GM21447 (cell line): ENCODE measurements at regions not wholly inside any gene's neighbourhood (a gene's known extent, or its start where the extent isn't known, plus 50 kb on each side); places are given as distances from the start of the nearest gene placed in this dataset.

Experiments
- ATAC-seq: cut with Tn5 transposase; IDR thresholded peaks from one replicate; pipeline ENCODE4 v1.9.1; 2021; ENCODE audit not compliant: unreplicated experiment

DNA sequence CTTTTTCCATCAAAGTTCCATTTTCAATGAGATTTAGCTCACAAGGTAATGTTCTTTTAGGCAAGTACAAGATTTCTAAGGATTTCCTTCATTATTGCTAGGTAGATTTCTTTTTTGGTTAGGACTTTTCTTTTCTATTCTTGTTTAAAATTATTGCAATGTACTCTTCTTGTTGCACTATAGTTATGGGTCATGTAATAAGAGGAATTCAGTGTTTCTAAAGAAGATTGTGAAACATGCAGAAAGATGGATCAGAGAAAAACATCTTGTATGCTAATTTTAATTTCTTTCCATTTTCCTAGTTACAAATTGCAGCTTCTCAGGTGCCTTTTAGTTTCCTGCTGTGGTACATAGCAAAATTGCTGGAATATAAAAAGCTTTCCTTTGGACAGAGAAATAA lies 56.1 kb downstream of the BTG1 start:
- no peak for ATAC-seq

DNA sequence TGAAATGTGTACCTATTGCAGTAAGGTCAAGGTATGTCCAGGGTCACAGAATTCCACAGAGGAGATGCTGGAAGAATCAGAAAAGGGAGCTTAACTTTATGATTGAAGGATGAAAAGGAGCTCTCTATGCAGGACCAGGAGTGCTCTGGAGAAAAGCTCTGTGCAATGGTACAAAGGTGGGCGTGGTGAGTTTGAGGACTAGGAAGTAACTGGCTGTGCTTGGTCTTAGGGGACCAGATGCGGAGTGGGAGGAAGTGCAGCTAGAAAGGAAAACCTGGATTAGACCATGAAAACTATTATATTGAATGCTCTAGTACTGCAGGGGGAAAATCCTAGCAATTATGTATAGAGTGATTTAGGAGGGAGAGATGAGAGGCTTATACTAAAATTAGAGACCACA lies 56.8 kb downstream of the BTG1 start:
- ATAC-seq, result no peak

DNA sequence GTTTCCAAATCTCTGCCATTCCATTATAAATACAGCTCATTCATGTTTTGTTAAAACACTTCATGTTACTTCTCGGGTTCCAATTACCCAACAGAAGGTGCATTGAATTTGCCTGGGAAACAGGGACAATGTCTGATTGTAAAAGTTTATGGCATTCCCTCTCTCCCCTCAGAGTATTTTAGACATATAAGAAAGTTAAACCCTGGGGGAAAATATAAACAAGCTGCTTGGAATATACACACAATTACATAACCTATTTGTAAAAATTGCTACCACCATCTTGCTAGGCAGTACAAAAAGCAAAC lies 60.0 kb downstream of the BTG1 start:
- ATAC-seq, result no peak

DNA sequence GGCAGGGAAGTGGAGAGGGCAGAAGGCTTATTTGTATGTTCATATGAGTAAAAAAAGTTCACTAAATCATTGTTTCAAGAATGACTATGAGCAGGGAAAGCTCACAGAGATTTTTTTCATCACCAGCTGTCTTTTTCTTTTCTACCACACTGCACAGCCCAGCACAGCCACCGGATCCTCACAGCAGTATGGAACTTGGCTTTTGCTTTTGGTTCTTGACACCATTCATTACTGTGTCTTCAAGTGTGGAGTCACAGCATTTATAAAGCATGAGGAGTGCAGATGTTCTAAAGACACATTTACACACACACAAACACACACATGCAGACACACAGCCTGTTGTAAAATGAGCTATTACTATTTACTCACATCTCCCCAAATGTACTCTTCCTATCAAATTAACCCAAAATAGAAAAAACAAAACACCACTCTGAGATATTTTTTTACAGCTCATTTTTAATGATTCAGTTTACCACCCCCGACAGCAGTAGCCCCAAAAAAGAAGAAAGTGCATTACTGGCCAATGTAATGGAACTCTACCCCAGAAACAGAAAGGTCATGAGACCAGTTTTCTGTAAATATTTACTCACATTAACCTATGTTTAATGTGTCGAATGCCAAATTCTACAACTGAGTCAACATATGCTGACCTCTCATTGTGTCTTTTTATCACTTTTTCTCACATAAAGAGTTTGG lies 60.5 kb downstream of the BTG1 start:
- ATAC-seq, result peak; percentile 71

DNA sequence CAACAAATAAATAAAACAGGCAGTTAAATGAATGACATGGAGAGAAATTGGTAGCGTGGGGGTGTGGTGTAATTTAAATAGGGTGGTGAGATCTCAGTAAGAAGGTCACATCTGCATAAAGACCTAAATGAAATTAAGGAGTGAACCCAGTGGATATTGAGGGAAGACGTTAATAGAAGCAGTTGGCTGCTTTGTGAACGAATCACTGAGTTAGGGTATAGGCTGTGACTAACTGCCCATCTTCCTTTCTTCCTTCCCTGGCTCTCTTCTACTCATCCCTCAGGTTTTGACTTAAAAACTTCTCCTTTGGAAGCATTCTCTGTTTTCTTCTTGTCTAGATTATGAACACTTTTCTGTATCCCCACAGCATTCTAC lies 64.7 kb downstream of the BTG1 start:
- no peak for ATAC-seq

DNA sequence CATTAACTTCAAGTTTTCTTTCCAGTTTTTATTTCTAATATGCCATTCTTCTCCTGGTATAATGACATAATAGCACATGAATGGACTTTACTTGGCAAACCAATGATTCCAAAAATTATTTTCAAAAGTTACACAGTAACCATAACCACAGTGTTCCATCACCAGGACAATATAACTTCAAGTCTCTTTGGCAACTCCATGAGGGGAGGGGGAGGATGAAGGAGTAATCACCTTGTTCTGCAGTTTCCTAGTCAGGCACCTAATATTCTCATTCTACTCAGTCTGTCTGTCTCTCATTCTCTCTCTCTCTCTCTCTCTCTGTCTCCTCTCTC lies 66.6 kb downstream of the BTG1 start:
- no peak for ATAC-seq

DNA sequence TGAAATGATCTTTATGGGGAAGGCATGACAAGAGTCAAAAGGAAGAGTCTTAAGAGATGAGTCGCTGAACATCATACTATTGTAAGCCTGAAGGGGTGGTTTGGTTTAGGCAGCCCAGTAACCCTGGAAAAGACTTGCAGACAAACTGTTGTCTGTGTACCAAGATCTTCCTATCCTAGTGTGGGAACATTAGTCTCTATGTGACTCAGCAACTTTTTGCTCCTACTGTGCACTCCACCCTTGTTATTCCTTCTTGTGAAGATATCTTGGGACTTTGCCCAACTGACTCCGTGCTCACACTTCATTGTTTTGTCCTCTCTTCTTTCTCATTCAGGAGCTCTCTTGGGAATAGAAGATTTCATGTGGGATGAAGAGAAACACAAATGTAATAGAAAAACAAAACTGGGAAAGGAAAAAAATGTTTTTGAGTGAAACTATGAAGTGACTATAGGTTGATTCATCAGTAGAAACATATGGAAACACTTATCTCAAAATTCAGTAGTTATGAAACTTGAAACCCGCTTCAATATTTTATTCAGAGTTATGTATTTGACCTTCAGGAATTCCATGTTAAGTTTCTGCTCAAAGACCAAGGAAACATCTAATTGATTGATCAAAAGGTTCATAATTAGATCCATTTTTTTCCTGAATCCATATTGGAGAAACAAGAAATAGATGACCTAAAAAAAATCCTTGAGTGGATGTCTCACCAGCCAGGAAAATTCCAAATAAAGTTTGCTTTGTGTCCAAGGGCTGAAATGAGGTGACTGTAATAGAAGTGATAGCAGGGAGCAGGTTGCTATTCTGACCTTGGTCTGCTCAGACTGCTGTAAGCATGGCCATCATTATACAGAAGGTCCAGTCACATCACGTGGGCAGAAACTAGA lies 67.2 kb downstream of the BTG1 start:
- no peak for ATAC-seq

DNA sequence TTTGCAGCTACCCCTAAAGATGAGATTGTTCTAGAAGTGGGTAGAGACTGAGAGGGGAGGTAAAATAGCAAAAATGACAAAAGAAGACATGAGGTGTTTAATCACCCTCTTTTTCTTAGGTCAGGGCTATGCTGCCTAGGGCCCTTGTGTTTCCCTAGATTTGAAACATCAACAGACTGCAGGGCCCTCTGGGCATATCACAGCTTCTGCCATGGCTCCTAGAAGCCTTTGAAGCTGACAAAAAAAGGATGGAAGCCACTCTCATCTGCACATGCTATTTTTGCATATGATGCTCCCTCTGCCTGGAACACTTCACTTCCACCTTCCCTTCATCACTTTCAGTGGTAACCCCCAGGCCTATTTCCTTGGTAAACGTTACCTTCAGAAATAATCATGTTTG lies 68.1 kb downstream of the BTG1 start:
- ATAC-seq, result no peak

DNA sequence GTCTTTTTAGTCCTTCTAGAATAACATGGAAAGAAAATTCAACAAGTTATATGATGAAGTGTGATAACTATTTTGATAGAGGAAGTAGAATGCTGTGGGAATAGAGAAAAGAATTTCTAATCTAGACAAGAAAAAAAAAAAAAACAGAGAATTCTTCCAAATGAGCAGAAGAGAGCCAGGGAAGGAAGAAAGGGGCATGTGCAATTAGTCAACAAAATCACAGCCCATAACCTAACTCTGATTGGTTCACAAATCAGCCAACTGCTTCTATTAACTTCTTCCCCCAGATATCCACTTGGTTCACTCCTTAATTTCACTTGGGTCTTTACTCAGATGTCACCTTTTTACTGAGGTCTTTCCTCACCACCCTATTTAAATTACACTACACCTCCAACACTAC lies 69.5 kb downstream of the BTG1 start:
- ATAC-seq, result no peak

DNA sequence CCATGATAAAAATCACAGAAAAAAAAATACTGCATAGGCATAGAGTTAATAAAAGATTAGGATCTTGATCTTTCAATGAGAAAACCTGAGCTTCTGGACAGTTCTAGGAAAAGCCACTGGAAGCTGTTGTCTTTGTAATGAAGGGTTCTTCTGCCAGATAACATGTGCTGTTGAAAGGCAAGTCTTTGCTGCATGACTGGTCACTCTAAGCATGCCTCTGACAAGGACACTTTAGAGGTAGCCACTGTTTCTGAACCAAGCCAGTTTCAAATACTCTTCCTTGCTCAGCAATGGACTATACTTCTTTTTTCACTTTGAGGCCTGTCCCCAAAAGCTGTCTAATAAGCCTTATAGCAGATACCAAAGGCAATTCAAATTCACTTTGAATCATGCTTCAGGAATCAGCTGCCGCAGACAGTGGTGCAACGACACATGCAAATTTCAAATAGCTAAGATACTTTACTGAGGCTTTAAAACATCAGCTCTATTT lies 70.2 kb downstream of the BTG1 start:
- no peak for ATAC-seq

DNA sequence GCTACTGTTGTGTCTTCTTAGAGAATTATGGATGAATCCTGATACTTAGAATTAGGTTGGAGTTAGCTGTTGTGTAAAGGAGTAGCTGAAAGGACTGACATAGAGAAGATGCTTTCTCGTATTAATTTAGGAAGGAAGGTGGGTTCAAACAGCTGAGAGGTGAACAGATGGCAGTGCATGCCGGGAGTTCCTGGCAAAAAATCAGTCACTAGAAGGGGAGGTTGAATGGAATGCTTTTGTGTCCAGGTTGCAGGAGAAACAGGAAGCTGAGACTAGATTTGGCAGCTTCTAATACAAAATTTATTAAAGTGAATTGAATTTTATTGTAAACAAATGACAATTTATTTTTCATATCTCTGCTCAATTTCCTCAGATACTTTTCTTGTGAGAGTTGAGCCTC lies 70.8 kb downstream of the BTG1 start:
- no peak for ATAC-seq

DNA sequence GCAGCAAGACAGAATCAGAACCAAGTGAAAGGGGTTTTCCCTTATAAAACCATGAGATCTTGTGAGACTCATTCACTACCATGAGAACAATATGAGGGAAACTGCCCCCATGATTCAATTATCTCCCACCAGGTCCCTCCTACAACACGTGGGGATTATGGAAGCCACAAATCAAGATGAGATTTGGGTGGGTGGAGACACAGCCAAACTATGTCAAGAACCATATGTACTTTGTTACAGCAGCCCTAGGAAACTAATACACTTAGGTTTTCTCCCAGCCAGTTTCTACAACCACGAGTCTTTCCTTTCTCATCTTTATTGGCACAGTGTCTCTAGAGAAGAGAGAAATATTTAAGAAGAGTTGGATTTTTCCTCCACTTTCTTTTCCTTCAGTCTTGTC lies 72.6 kb downstream of the BTG1 start:
- ATAC-seq, result no peak

DNA sequence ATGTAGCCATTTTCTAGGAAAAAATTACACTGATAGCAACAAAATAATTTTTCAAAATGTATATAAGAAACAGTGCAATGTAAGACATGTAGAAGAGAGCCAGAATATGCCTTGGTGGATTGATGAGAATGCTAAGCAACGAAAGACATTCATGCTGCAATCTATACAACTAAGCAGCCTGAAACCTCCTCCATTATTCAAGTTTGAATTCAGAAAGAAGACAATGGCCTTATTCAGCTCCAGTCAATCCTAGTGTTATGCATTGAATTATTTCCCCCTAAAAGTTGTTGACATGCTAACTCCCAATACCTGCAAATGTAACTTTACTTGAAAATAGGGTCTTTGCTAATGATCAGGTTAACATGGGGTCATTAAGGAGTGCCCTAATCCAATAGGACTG lies 73.5 kb downstream of the BTG1 start:
- no peak for ATAC-seq

DNA sequence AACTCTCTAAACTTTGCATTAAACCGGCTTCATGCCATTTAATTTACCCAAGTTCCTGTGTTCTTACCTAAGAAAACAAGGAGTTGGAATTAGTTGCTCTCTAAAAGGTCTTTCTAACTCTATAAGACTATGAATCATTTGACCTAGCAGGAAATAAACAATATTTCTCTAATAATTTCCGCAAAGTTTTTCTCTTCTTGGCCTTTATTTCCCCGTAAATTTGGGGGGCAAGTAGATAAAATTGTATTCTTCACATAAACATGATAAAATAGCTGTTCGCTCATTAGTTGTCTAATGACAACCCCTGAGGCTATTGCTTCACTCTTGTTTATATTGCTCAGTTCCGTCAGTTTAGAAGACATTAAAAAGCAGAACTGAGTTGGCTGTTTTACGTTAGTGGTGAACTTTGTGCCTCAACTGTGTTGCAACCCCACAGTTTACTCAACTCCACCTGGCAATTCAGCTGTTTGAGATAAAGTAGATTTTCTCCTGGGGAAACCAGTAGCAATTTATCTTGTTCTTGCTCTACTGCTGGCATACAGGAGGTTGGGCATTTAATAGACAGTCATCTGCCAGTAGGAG lies 74.7 kb downstream of the BTG1 start:
- ATAC-seq, result no peak

DNA sequence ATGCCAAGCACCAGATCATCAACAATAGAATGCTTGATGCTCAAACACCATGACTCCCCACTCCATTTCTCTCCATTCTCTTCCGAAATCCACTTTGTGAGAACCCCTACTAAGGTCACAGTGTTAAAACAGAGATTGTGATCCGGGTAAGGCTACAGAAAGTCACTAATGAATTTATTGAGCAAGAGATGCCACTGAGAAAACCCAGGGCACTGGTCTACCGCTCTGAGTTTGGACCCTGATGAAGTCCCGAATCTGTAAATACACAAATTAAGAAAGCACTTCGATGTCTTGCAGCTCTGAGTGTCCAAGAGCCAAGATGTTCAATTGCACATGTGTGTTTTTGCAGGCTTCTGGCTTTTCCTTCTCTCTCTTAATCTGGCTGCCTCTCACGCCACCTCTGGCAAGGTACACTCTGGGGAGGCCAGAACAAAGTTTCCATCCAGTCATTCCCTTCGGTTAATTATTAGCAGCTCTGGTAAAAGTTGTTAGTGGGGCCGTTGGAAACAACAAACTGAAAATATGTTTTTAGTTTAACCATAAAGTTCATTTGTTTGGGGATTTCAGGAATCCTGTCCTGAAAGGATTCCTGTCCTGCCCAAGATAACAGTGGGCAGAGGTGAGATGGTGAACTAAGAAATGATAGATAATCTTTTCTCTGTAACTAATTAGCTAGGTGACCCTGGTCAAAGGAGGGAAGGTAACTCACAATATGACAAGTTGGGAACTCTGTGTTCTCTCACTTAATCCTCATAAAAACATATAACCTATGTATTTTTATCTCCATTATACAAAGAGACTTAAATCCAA lies 75.4 kb downstream of the BTG1 start:
- peak; percentile 55 for ATAC-seq

DNA sequence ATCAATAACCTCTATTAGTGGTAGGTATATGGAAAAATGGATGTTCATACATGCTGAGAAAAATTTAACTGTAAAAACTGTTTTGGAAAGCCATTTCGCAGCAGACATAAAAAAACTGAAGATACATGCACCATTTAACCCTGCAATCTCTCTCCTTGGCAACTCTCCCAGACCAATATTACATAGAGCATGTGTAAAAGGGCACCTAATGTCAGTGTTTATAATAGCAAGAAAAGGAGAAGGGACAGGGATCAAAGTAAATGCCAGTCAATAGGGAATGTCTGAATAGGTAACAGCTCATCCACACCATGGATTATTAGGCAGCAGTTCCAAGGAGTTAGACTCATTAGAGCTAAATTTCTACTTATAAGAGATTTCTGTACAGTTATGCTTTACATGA lies 77.2 kb downstream of the BTG1 start:
- no peak for ATAC-seq

DNA sequence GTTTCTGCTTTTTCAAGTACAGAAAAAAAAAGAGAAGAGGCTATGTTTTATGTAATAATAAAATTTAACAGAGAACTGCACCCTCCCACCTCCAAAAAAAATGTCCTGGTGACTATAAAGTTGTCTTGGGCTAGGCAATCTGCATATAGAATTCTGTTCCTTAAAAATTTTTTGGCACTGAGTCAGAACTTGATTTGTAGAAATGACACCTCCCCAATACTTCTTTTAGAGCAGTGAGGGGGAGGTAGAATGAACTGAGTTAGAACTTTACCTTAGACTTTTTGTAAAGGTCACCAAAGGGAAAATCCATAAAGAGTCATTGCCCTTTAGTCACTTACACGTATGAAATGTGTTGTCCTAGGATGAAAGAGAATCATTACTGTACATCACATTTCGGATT lies 80.0 kb downstream of the BTG1 start:
- peak; percentile 25 for ATAC-seq

DNA sequence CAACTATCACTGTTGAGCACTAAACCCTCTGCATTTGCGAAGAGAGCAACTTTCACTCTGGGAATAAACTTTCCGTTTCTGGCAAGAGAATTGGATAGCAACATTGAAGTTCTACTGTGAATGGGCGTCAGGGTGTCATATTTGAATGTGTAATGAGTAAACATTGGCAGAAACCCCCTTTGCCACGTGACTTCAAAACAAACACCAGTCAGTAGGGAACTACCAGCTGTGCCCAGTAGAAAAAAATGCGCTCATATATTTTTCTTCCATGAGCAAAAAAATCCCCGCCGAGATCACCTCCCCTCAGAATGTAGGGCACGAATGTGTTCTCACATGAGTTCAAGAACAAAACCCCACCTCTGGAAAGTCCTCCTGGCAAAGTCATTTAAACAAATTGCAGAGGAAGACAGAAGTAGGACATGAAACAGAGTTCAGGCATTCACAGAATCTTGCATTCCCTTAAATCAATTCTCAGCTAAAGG lies 80.6 kb downstream of the BTG1 start:
- ATAC-seq, result peak; percentile 67

DNA sequence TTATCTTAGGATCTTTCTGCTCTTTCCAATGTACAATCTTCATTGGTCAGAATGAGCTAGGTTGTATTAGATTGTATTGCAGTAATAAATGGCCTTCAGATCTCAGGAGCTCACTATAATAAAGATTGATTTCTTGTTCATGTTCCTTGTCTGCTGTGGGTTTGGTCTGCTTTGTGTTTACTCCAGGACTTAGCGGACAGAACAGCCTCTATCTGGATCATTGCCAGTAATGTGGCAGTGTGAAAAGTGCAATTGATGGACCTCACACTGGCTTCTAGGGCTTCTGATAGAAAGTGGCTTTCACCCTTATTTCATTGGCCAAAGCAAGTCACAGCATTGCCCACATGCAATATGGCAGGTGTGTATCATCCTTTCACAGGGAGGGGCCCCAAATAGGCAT lies 81.2 kb downstream of the BTG1 start:
- ATAC-seq, result no peak

DNA sequence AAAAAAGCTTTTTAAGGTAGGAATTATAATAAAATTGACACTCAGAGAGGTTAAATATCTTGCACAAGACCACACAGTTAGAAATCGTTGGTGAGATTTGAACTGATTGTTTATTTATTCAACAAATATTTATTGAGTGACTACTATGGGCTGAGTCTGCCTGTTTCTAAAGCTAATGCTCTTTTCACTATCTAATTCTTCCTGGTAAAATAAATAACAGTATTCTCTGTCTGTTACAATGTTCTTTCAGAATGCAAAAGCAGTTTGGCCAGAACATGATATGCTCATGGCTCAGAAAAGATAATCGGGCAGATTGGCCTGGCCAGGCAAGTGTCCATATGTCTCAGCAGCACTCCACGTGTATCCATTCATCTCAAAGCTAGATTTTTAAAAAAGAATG lies 82.0 kb downstream of the BTG1 start:
- ATAC-seq, result no peak
